ENCODE measurements at regions not wholly inside any gene's neighbourhood (a gene's known extent, or its start where the extent isn't known, plus 50 kb on each side); places are given as distances from the start of the nearest gene placed in this dataset.

DNA sequence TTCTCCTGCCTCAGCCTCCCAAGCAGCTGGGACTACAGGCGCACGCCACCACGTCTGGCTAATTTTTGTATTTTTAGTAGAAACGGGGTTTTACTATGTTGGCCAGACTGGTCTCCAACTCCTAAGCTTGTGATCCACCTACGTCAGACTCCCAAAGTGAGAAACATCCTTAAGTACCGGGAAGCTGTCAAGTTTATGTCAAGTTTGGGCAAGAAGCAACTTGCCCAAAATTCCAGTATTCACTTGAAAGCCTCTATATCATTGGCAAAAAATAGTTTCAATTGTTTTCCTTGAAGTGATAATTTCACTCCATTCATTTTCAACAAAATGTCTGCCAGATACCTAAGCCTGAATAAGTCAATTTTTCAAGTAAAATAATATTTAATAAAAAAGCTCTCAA lies 370.0 kb downstream of the FBXO8 start:
- H3K27ac ChIP-seq (ENCODE audit: low read depth, low read length): no peak overlapping the region
- H4K20me1 ChIP-seq (ENCODE audit: insufficient read depth, low read length): no peaks in the 10 kb centered on the region
- no peaks in the 10 kb centered on the region for H3K27me3 ChIP-seq (ENCODE audit: insufficient read depth, low read length)
- no peaks in the 10 kb centered on the region for H3K4me1 ChIP-seq (ENCODE audit: insufficient read depth, low read length)
- no peak overlapping the region for H3K4me2 ChIP-seq (ENCODE audit: insufficient read depth, low read length)
- no peaks in the 10 kb centered on the region for H3K36me3 ChIP-seq (ENCODE audit: insufficient read depth, low read length)
- no peak overlapping the region for H2AFZ ChIP-seq (ENCODE audit: low read length)
- DNase-seq (ENCODE audit: insufficient read length, low spot score, missing footprints): no peak
- TF ChIP-seq, protein P1, sequence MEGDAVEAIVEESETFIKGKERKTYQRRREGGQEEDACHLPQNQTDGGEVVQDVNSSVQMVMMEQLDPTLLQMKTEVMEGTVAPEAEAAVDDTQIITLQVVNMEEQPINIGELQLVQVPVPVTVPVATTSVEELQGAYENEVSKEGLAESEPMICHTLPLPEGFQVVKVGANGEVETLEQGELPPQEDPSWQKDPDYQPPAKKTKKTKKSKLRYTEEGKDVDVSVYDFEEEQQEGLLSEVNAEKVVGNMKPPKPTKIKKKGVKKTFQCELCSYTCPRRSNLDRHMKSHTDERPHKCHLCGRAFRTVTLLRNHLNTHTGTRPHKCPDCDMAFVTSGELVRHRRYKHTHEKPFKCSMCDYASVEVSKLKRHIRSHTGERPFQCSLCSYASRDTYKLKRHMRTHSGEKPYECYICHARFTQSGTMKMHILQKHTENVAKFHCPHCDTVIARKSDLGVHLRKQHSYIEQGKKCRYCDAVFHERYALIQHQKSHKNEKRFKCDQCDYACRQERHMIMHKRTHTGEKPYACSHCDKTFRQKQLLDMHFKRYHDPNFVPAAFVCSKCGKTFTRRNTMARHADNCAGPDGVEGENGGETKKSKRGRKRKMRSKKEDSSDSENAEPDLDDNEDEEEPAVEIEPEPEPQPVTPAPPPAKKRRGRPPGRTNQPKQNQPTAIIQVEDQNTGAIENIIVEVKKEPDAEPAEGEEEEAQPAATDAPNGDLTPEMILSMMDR (IDR thresholded peaks at IDR 0.05; ENCODE audit: extremely low read depth, low read depth, low read length): no peak
- no peaks in the 10 kb centered on the region for H3K9me3 ChIP-seq (ENCODE audit: low read depth, low read length)
- H3K79me2 ChIP-seq (ENCODE audit: insufficient read depth, low read length): no peaks in the 10 kb centered on the region
- no peak overlapping the region for H3K4me3 ChIP-seq (ENCODE audit: insufficient read depth, low read length)

DNA sequence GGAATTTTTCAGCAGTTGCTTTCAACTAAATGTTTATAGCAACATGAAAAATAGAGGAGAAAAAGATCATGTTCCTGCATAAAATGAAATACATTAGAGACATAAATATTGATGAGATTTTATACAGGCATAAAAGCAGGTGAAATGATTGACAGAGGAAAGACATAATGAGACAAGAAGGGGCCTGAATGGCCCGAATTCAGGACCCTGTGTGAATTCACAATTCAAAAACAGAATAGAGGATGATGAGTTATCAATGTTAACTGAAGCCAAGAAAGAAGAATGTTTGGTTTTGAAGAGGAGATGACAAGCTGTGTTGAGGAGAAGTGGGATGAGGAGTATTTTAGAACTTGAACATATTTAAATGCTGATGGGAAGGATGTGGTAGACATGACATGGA lies 371.1 kb downstream of the FBXO8 start:
- no peaks in the 10 kb centered on the region for H3K27me3 ChIP-seq (ENCODE audit: insufficient read depth, low read length)
- H2AFZ ChIP-seq (ENCODE audit: low read length): no peak overlapping the region
- H3K9me3 ChIP-seq (ENCODE audit: low read depth, low read length): no peaks in the 10 kb centered on the region
- H3K4me3 ChIP-seq (ENCODE audit: insufficient read depth, low read length): no peak overlapping the region
- H4K20me1 ChIP-seq (ENCODE audit: insufficient read depth, low read length): no peaks in the 10 kb centered on the region
- no peak for DNase-seq (ENCODE audit: insufficient read length, low spot score, missing footprints)
- H3K4me1 ChIP-seq (ENCODE audit: insufficient read depth, low read length): no peaks in the 10 kb centered on the region
- H3K27ac ChIP-seq (ENCODE audit: low read depth, low read length): no peak overlapping the region
- no peaks in the 10 kb centered on the region for H3K36me3 ChIP-seq (ENCODE audit: insufficient read depth, low read length)
- H3K79me2 ChIP-seq (ENCODE audit: insufficient read depth, low read length): no peaks in the 10 kb centered on the region
- no peak overlapping the region for H3K4me2 ChIP-seq (ENCODE audit: insufficient read depth, low read length)
- TF ChIP-seq, protein P1 (IDR thresholded peaks at IDR 0.05; ENCODE audit: extremely low read depth, low read depth, low read length): no peak

DNA sequence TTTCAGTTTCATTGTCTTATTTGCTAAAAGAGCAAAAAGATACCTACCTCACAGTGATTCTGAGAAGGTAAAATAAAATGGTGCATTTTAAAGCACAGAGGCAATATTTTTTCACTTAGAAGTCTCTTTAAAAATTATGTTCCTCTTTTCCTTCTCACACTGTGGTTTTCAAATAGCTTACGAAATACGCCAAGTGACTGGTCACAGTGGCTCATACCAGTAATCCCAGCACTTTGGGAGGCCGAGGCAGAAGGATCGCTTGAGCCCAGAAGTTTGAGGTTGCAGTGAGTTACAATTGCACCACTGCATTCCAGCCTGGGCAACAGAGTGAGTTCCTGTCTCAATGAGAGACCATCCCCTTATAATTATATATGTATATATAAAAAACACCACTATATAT lies 372.6 kb downstream of the FBXO8 start:
- H3K36me3 ChIP-seq (ENCODE audit: insufficient read depth, low read length): no peaks in the 10 kb centered on the region
- no peaks in the 10 kb centered on the region for H3K27me3 ChIP-seq (ENCODE audit: insufficient read depth, low read length)
- no peaks in the 10 kb centered on the region for H4K20me1 ChIP-seq (ENCODE audit: insufficient read depth, low read length)
- H3K4me1 ChIP-seq (ENCODE audit: insufficient read depth, low read length): no peaks in the 10 kb centered on the region
- no peaks in the 10 kb centered on the region for H3K9me3 ChIP-seq (ENCODE audit: low read depth, low read length)
- TF ChIP-seq, protein P1 (IDR thresholded peaks at IDR 0.05; ENCODE audit: extremely low read depth, low read depth, low read length): no peak
- no peak overlapping the region for H3K4me3 ChIP-seq (ENCODE audit: insufficient read depth, low read length)
- no peak for DNase-seq (ENCODE audit: insufficient read length, low spot score, missing footprints)
- no peak overlapping the region for H3K4me2 ChIP-seq (ENCODE audit: insufficient read depth, low read length)
- H2AFZ ChIP-seq (ENCODE audit: low read length): no peak overlapping the region
- H3K79me2 ChIP-seq (ENCODE audit: insufficient read depth, low read length): no peaks in the 10 kb centered on the region
- no peak overlapping the region for H3K27ac ChIP-seq (ENCODE audit: low read depth, low read length)

GRCh38 chr4:173909294-173909693 lies 374.2 kb downstream of the FBXO8 start:
- DNase-seq (ENCODE audit: insufficient read length, low spot score, missing footprints): no peak
- H3K27ac ChIP-seq (ENCODE audit: low read depth, low read length): no peak overlapping the region
- no peak overlapping the region for H3K4me3 ChIP-seq (ENCODE audit: insufficient read depth, low read length)
- H3K36me3 ChIP-seq (ENCODE audit: insufficient read depth, low read length): no peaks in the 10 kb centered on the region
- H3K79me2 ChIP-seq (ENCODE audit: insufficient read depth, low read length): no peaks in the 10 kb centered on the region
- H3K4me2 ChIP-seq (ENCODE audit: insufficient read depth, low read length): no peak overlapping the region
- H3K27me3 ChIP-seq (ENCODE audit: insufficient read depth, low read length): no peaks in the 10 kb centered on the region
- TF ChIP-seq, protein P1 (IDR thresholded peaks at IDR 0.05; ENCODE audit: extremely low read depth, low read depth, low read length): no peak
- no peaks in the 10 kb centered on the region for H4K20me1 ChIP-seq (ENCODE audit: insufficient read depth, low read length)
- no peaks in the 10 kb centered on the region for H3K9me3 ChIP-seq (ENCODE audit: low read depth, low read length)
- no peaks in the 10 kb centered on the region for H3K4me1 ChIP-seq (ENCODE audit: insufficient read depth, low read length)
- no peak overlapping the region for H2AFZ ChIP-seq (ENCODE audit: low read length)
